Omental fat pad (tissue), 3 donors: ENCODE measurements at regions not wholly inside any gene's neighbourhood (a gene's known extent, or its start where the extent isn't known, plus 50 kb on each side); places are given as distances from the start of the nearest gene placed in this dataset.
"Not testable (repeated sequence)": the region's sequence is repeated elsewhere in the genome, so short reads cannot be mapped to it uniquely, and the experiment has no call there.

Source experiments
- ATAC-seq: fragments of 150-250 bp; one replicate; pipeline ENCODE4 v1.9.1; 2016; ENCODE audit warnings: mild to moderate bottlenecking, moderate library complexity; ENCODE audit not compliant: low FRiP score
- DNase-seq: peaks from one replicate; pipeline ENCODE4 v3.0.0-alpha.2; 2019; ENCODE audit warnings: low spot score
- TF ChIP-seq, protein P1 (sequence below), 3 donors: fragments of 450-650 bp; IDR thresholded peaks; one replicate each; pipeline ENCODE4 v1.5.1; 2016 to 2017; ENCODE audit warnings: antibody characterized with exemption in 3 of 3, mild to moderate bottlenecking in 3 of 3, moderate library complexity in 2 of 3

DNA sequence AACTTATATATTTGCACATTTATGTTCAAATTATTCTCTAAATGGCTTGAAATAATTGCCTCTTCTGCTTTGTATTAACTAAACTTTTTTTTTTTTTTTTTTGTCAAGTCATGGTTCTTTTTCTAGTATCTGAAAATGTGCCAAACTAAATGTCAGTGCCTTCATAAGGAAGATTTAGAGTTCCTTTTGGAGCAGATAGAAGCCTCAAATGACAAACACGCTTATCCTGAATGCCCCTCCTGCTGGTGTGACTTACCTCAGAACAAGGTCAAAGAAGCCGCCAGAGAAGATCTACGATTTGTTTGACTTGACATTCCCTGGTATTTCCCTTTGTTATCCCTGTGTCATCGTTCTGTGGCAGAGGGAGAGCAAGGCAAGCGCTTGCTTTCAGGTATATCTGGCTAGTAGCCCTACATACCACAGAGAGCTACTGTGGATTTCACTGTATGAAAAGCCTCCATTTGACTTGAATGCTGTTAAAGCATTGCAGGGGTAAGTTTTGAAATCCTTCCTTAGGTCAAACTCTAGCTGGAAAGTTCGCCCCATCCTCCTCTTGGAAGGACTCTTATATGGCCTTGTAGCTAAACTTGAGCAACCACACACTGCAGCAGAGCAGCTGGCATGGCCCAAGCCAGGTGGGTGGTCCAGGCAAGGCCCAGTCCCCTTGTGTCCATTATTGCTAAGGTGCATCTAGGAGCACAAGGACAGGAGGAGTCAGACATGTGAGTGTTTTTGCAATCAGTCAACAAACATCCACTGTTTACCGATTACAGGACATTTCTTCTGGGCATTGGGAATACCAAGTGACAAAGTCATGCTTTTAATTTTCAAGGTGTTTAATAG lies 285.4 kb upstream of the USP25 start:
- no peak for ATAC-seq
- no peak for DNase-seq
- TF ChIP-seq, protein P1, sequence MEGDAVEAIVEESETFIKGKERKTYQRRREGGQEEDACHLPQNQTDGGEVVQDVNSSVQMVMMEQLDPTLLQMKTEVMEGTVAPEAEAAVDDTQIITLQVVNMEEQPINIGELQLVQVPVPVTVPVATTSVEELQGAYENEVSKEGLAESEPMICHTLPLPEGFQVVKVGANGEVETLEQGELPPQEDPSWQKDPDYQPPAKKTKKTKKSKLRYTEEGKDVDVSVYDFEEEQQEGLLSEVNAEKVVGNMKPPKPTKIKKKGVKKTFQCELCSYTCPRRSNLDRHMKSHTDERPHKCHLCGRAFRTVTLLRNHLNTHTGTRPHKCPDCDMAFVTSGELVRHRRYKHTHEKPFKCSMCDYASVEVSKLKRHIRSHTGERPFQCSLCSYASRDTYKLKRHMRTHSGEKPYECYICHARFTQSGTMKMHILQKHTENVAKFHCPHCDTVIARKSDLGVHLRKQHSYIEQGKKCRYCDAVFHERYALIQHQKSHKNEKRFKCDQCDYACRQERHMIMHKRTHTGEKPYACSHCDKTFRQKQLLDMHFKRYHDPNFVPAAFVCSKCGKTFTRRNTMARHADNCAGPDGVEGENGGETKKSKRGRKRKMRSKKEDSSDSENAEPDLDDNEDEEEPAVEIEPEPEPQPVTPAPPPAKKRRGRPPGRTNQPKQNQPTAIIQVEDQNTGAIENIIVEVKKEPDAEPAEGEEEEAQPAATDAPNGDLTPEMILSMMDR (IDR thresholded peaks at IDR 0.05), result no peak

DNA sequence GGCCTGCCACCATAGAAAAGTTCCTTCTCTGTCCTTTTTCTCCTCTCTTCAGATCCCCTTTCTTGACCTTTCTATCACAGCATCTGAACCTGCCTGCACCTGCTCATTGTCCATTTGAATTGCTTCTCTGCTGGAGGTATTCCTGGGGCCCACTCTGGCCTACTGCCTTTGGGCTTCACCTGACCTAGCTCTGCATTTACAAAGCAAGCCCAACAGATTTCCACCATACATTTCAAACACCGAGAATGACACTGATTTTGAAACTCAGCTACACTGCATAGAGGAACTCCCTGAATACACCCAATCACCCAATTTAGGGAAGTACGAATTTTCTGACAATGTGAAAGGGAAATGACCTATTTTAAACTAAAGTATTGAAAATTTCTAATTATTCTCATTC lies 284.5 kb upstream of the USP25 start:
- ATAC-seq, result no peak
- no peak for DNase-seq
- TF ChIP-seq, protein P1 (IDR thresholded peaks at IDR 0.05), result no peak

DNA sequence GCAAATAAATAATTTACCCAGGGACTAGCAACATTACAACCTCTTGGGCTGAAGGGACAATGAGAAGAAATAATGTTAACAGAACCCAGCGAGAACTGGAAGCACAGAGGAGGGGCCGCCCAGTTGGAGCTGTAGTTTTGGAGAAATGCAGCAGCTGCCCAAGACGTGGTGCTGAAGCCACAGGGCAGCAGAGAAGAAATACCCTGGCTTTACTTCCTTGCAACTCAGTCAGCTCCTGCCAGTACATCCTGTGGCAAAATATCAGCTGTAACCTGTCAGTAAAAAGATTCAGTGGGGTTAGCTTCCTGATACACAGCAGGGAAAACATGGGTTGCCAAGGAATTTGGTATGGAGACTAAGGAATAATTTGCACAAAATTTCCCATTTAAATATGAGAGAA lies 283.6 kb upstream of the USP25 start:
- TF ChIP-seq, protein P1 (IDR thresholded peaks at IDR 0.05), result no peak
- ATAC-seq (no peak), DNase-seq (no peak)

DNA sequence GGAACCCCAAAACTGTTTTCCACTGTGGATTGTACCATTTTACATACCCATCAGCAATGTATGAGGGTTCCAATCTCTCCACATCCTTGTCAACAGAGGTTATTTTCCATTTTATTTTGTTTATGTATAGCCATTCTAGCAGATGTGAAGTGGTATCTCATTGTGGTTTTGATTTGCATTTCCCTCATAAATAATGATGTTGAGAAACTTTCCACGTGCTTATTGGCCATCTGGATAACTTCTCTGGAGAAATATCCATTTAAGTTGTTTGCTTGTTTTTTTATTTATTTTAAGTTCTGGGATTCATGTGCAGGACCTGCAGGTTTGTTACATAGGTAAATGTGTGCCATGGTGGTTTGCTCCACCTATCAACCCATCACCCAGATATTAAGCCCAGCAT lies 280.2 kb upstream of the USP25 start:
- DNase-seq (no peak), ATAC-seq (no peak)
- TF ChIP-seq, protein P1 (IDR thresholded peaks at IDR 0.05), result no peak

DNA sequence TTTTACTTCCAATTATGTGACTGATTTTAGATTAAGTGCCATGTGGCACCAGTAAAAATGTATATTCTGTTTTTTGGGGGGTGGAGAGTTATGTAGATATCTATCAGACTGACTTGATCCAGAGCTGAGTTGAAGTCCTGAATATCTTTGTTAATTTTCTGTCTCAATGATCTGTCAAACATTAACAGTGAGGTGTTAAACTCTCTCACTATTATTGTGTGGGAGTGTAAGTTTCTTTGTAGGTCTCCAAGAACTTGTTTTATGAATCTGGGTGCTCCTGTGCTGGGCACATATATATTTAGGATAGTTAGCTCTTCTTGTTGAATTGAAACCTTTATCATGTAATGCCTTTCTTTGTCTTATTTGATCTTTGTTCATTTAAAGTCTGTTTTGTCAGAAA lies 276.5 kb upstream of the USP25 start:
- TF ChIP-seq, protein P1 (IDR thresholded peaks at IDR 0.05), result no peak
- DNase-seq (no peak), ATAC-seq (no peak)

DNA sequence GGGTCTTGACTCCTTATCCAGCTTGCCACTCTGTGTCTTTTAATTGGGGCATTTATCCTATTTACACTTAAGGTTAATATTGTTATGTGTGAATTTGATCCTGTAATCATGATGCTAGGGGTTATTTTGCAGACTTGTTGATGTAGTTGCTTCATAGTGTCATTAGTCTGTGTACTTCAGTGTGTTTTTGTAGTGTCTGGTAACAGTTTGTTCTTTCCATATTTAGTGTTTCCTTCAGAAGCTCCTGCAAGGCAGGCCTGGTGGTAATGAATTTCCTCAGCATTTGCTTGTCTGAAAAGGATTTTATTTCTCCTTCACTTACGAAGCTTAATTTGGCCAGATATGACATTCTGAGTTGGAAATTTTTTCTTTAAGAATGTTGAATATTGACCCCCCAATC lies 276.0 kb upstream of the USP25 start:
- DNase-seq, ATAC-seq: not testable (repeated sequence)

DNA sequence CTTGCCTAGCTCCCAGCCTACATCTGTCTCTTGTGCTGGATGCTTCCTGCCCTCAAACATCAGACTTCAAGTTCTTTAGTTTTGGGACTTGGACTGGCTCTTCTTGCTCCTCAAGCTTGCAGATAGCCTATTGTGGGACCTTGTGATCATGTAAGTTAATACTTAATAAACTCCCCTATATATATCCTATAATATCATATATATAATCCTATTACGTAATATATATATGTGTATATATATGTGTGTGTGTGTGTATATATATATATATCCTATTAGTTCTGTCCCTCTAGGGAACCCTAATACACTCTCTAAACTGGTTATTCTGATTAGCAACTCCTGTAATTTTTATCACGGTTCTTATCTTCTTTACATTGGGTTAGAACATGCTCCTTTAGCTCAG lies 274.9 kb upstream of the USP25 start:
- not testable (repeated sequence) for ATAC-seq, DNase-seq

DNA sequence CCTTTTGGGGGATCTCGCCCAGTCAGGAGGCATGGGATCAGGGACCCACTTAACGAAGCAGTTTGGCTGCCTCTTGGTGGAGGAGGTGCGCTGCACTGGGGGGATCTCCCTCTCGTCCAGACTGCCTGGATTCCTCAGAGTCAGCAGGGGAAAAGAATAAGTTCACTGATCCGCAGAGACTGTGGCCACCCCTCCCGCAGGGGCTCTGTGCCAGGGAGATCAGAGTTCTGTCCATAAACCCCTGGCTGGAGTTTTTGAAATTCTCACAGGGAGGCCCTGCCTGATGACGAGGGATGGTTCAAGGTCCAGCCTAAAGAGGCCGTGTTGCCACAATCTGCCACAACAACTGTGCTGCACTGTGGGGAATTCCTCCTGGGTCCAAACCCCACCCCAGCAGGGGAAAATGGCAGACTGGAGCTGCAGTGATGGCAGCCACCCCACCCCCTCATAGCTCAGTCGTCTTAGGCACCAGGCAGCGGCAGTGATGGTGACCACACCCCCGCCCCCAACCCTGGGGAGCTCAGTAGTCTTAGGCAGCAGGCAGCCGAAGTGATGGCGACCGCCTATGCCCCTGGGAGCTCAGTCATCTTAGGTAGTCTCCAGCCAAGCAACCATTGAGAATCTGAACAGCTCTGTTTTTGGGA lies 273.8 kb upstream of the USP25 start:
- DNase-seq (no peak), ATAC-seq (no peak)
- TF ChIP-seq, protein P1 (IDR thresholded peaks at IDR 0.05), result no peak
